SIG-M5 treated with dmso at 0.1 percent for 504 hours (cell line): ENCODE measurements at regions not wholly inside any gene's neighbourhood (a gene's known extent, or its start where the extent isn't known, plus 50 kb on each side); places are given as distances from the start of the nearest gene placed in this dataset.

Experiments used
- DNase-seq: peaks from one replicate; lab custom pipeline; 2025; ENCODE audit not compliant: unreplicated experiment; lab: John Stamatoyannopoulos, UW

- no peak for DNase-seq
These were observed 132.2 kb upstream of the PRICKLE2 start for GRCh38 chr3:64357481-64357880.

GRCh38 chr3:64355401-64355807, 130.1 kb upstream of the PRICKLE2 start:
- DNase-seq: peak; percentile 87

DNA sequence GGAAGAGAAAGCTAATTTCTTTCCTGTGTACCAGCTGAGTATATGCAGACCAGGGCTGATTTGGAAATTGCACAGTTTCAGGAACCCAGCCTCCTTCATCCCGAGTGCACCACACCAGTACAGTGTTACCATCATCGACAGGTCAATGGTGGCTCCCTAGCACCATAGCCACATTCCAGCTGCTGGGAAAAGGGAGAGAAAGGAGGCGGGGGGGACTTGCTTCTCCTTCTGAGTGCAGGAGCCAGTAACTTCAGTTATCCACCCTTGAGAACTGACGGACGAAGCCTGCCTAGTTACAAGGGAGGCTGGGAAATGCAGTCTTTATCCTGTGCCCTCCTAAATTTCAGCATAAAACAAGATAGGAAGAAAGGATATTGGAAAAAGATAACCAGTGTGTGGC, 129.7 kb upstream of the PRICKLE2 start:
- DNase-seq: no peak

GRCh38 chr3:64354221-64354620, 129.0 kb upstream of the PRICKLE2 start:
- DNase-seq: no peak

DNA sequence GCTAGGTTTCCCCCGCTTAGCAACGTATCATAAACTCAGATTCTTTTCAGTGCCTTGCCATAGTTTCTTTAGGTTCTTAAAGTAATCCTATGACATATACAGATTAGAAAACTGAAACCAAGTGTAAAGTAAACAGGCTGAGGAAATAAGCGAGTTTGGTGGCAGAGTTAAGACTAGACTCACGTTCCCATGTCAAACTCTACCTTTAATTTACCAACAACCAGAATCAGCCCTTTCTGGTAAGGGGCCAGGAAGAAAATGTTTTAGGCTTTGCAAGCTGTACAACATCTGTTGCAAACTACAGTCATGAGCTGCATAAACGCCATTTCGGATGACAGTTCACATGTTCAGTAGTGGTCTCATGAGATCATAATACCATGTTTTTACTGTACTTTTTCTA, 128.0 kb upstream of the PRICKLE2 start:
- no peak for DNase-seq

- no peak for DNase-seq
These were observed 127.3 kb upstream of the PRICKLE2 start for GRCh38 chr3:64352639-64352992.

- DNase-seq: no peak
These were observed 126.7 kb upstream of the PRICKLE2 start for GRCh38 chr3:64351713-64352638.

GRCh38 chr3:64349551-64349950, 124.3 kb upstream of the PRICKLE2 start:
- no peak for DNase-seq

DNA sequence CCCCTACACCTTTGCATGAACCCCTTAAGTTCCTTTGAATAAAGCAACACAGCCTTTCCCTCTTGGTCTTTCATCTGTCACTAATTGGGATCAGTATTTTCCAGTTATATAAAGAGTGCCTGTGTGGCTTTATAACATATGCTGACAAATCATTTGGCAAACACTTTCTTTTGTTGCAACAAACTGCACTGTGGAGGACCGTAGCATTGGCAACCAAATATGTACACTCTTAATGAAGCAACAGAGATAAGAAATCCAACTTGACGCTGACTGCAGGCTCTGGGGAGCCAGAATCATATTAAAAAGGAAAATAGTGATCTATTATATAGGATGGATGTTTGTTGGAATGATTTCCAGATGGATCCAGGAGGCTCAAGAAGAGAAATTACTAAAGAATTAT, 120.1 kb upstream of the PRICKLE2 start:
- peak; percentile 58 for DNase-seq

DNA sequence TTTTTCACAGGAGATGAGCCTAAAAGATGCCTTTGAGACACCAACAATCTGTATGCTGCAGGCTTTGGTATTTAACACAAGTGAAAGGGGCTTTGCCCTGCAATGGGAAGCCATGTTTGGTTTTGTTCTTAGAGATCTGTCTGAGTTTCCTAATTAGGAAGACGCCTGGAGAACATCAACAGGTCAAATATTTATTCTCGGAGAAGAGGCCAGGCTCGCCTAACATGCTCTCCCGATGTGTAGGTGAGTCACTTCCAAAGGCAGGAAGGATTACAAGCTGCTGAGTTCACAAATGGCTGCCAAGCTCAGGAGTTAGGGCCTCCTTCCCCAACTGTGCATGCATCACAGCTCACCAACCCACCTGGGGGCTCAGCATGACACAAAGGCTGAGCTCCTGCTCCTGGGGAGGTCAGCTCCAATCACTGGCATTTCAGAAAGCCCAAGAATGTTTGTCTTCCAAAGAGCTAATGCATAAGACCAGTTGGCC, 119.5 kb upstream of the PRICKLE2 start:
- DNase-seq: peak; percentile 93

GRCh38 chr3:64343689-64344430, 118.6 kb upstream of the PRICKLE2 start:
- DNase-seq: no peak

- DNase-seq: peak; percentile 88
These were observed 117.8 kb upstream of the PRICKLE2 start for GRCh38 chr3:64342940-64343688.

DNA sequence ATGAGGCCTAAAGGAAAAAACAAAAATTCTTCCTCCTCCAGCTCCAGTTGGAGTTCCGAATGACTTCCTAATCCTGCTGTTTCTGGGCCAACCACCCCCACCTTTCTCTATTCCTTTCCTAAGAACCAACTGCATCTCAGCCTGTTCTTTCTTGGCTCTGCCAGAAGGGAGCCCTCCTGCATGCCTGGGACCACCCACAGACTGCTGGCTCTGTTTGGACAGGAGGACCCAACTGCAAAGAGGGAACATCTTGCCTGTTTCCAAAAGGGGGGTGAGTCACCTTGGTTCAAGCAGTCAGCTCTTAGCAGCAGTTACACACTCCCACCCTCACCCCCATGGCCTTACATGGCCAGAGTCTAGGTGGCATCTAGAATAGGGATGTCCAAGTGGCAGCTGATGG, 116.0 kb upstream of the PRICKLE2 start:
- no peak for DNase-seq

- no peak for DNase-seq
These were observed 115.4 kb upstream of the PRICKLE2 start for GRCh38 chr3:64340641-64341101.

GRCh38 chr3:64336488-64336887, 111.2 kb upstream of the PRICKLE2 start:
- no peak for DNase-seq

DNA sequence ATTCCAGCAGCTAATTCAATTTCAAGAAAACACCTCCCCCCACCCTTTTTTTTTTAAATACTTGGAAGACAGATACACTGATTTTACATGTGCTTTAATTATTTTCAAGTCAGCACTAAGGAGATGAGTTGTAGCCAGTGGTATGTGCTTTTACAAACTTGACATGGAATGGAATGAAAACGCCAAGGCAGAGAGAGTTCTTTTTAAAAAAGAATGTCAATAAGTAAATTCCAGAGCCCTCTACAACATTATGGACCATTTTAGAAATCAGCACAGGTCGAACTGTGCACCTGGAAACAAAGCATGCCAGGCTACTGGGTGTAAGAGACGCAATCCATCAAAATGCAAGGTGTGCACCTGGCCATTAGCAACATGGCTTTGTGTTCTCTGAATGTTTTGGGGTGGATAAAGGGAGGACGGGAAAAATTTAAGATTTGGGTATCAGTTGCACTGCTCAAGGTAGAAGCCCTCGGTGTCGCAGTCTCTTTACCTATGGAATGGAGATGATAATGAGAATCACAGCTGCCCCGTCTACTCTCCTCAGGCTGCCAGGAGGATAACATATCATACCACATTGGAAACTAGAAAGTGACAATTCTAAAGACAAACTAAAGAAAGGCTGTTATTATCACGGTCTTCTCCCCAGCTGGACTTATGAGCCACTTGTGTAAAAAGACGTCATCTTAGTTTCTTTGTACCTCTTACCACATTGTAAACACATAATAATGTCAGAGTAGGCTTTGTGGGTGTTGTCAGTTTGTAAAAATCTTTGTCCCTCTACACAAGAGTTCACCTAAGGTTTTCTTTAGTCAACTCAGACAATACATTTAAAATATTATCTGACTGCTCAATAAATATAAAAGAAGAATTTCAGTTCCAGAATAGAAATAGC, 107.4 kb upstream of the PRICKLE2 start:
- DNase-seq: no peak

GRCh38 chr3:64331605-64332004, 106.3 kb upstream of the PRICKLE2 start:
- peak; percentile 96 for DNase-seq

- peak; percentile 87 for DNase-seq
These were observed 103.8 kb upstream of the PRICKLE2 start for GRCh38 chr3:64329037-64329436.

DNA sequence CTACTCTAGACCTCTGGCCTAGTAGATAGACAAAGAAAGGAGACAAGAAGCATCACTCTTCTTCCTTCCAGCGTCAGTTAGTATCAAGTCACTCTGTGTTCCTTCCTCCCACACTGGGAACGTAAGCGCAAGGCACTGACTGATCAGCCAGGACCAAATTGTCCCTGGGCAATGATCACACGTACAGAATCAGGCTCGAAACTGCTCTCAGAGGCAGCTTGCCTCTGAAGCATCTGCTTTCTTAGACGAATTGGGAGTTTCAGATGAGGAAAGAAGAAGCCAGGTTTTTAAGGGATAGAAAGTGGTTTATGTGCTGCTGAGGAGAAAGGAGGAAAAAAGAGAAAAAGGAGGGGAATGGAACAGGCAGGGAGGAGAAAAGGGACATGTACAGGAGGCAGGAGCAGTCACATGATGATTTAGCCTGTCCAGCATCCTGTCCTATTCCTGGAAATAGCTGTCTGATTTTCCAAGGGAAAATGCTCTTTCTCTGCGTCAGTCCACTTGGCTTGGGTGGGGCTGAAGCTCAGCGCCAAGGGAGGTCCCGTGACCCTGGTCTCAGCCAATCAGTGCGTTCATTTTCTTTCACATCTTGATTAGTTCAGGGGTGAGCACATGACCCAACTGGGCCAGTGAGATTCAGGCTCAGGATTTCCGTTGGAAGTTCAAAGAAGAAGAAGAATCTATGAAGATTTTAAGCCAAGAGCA, 102.0 kb upstream of the PRICKLE2 start:
- no peak for DNase-seq

- DNase-seq: peak; percentile 91
These were observed 96.5 kb upstream of the PRICKLE2 start for GRCh38 chr3:64321747-64322146.
